GM12878 (cell line): ENCODE measurements at regions not wholly inside any gene's neighbourhood (a gene's known extent, or its start where the extent isn't known, plus 50 kb on each side); places are given as distances from the start of the nearest gene placed in this dataset.

Source experiments
- ATAC-seq: fragments of 200-7000 bp; cut with Tn5 transposase; 3 replicates; pipeline ENCODE4 v1.9.1; 2020; ENCODE audit warnings: mild to moderate bottlenecking, moderate library complexity
- BruUV-seq: library from RNA; stranded (reverse); fragments of 400-500 nt; replicated peaks from 2 replicates; lab custom pipeline; 2021; lab: Mats Ljungman, UMichigan
- CTCF ChIA-PET: fragments of 300-600 bp; sonication (Branson Sonifier 250); formaldehyde crosslinking; extraction: SDS; loops from one replicate; lab custom pipeline; 2021; ENCODE audit warnings: inconsistent platforms; lab: Yijun Ruan, JAX
- POLR2A ChIA-PET: fragments of 350-600 bp; formaldehyde crosslinking; extraction: SDS; loops from one replicate; lab custom pipeline; 2021; ENCODE audit warnings: inconsistent platforms; lab: Charles Lee
- RAD21 ChIA-PET: fragments of 300-600 bp; sonication (Branson Sonifier 250); formaldehyde crosslinking; loops from one replicate; lab custom pipeline; 2023; ENCODE audit warnings: antibody characterized with exemption; ENCODE audit not compliant: unreplicated experiment; lab: Charles Lee
- SMC1A ChIA-PET: fragments of 300-600 bp; sonication (Branson Sonifier 250); formaldehyde crosslinking; loops from one replicate; lab custom pipeline; 2023; ENCODE audit not compliant: unreplicated experiment, uncharacterized antibody; lab: Charles Lee
- DNase-seq: peaks from one replicate; pipeline ENCODE4 v3.0.0-alpha.2; 2011; ENCODE audit warnings: low read depth, low spot score
- FAIRE-seq: peaks from 3 replicates; lab custom pipeline; 2011; peaks lifted over from hg19 to GRCh38; lab: Jason Lieb, UNC
- H2AFZ ChIP-seq: 2 replicates; pipeline ENCODE4 v1.6.0; 2011; ENCODE audit warnings: low read depth, low read length, control low read depth; ENCODE audit not compliant: control insufficient read depth
- H3K27ac ChIP-seq: 2 replicates; pipeline ENCODE4 v1.5.1; 2011; ENCODE audit warnings: control low read depth; ENCODE audit not compliant: control insufficient read depth, insufficient read depth
- H3K27me3 ChIP-seq, 2 experiments: replicated peaks in 1 of 2; 2 replicates each; pipeline versions ENCODE4 v1.6.0 to v1.6.1; 2011; ENCODE audit warnings: low read length in 1 of 2; ENCODE audit not compliant: control insufficient read depth in 2 of 2, insufficient read depth in 2 of 2
- H3K36me3 ChIP-seq, 2 experiments: 2 replicates each; pipeline ENCODE4 v1.5.1; 2011; ENCODE audit warnings: low read length in 1 of 2; ENCODE audit not compliant: control insufficient read depth in 2 of 2, insufficient read depth in 2 of 2
- H3K4me1 ChIP-seq: 2 replicates; pipeline ENCODE4 v1.6.1; 2011; ENCODE audit warnings: mild to moderate bottlenecking, low read length, moderate library complexity, mixed read lengths; ENCODE audit not compliant: control insufficient read depth, insufficient read depth
- H3K4me2 ChIP-seq: 2 replicates; pipeline ENCODE4 v1.6.0; 2011; ENCODE audit warnings: control low read depth; ENCODE audit not compliant: control insufficient read depth, insufficient read depth
- H3K4me3 ChIP-seq: fragments of 200-600 bp; sonication (generic); 2 replicates; pipeline ENCODE4 v1.5.1; 2016
- H3K79me2 ChIP-seq: 2 replicates; pipeline ENCODE4 v1.6.0; 2011; ENCODE audit warnings: low read length; ENCODE audit not compliant: control insufficient read depth, insufficient read depth
- H3K9ac ChIP-seq: 2 replicates; pipeline ENCODE4 v1.8.0; 2011; ENCODE audit warnings: low read length, control low read depth, mixed read lengths; ENCODE audit not compliant: control insufficient read depth, insufficient read depth
- H3K9me3 ChIP-seq: replicated peaks from 3 replicates; pipeline ENCODE4 v1.5.1; 2011; ENCODE audit warnings: mild to moderate bottlenecking, low read length; ENCODE audit not compliant: control insufficient read depth, insufficient read depth
- H4K20me1 ChIP-seq: 2 replicates; pipeline ENCODE4 v1.6.0; 2011; ENCODE audit not compliant: control insufficient read depth, insufficient read depth
- ATF7 ChIP-seq: fragments of 450-650 bp; IDR thresholded peaks from 2 replicates; pipeline ENCODE4 v1.6.1; 2016; ENCODE audit warnings: low read depth, mild to moderate bottlenecking
- GATAD2B ChIP-seq: fragments of 450-650 bp; conservative IDR thresholded peaks from 2 replicates; pipeline ENCODE4 v1.6.1; 2017; ENCODE audit warnings: low read depth, mild to moderate bottlenecking, moderate library complexity
- LARP7 ChIP-seq: fragments of 450-650 bp; IDR thresholded peaks from 2 replicates; pipeline ENCODE4 v1.6.1; 2017; ENCODE audit warnings: mild to moderate bottlenecking
- MEF2A ChIP-seq: IDR thresholded peaks from 2 replicates; pipeline ENCODE4 v1.6.1; 2011; ENCODE audit warnings: low read depth, mild to moderate bottlenecking, low read length, moderate library complexity; ENCODE audit not compliant: insufficient read depth
- NR2C2 ChIP-seq: IDR thresholded peaks from 2 replicates; pipeline ENCODE4 v1.6.1; 2011; ENCODE audit warnings: borderline replicate concordance, low read depth; ENCODE audit not compliant: control insufficient read depth, insufficient read length
- POLR2AphosphoS5 ChIP-seq: IDR thresholded peaks from 2 replicates; pipeline ENCODE4 v1.6.1; 2011; ENCODE audit warnings: mild to moderate bottlenecking, low read length, inconsistent platforms
- SUZ12 ChIP-seq: fragments of 200-600 bp; sonication (generic); IDR thresholded peaks from one replicate; pipeline ENCODE4 v1.6.1; 2018; ENCODE audit warnings: antibody characterized with exemption, mild to moderate bottlenecking; ENCODE audit not compliant: unreplicated experiment
- TARDBP ChIP-seq: IDR thresholded peaks from 2 replicates; pipeline ENCODE4 v1.6.1; 2016; ENCODE audit warnings: borderline replicate concordance
- ZBED1 ChIP-seq: IDR thresholded peaks from 2 replicates; pipeline ENCODE4 v1.6.1; 2016; ENCODE audit warnings: borderline replicate concordance
- ZNF207 ChIP-seq: fragments of 450-650 bp; IDR thresholded peaks from 2 replicates; pipeline ENCODE4 v1.6.1; 2014; ENCODE audit warnings: antibody characterized with exemption, mild to moderate bottlenecking, borderline replicate concordance
- whole genome bisulfite sequencing: methylation state at CpG from one replicate; pipeline ENCODE4 v1.1.6; 2016; ENCODE audit warnings: low lambda C conversion rate; ENCODE audit not compliant: insufficient replicate concordance, insufficient coverage; ENCODE audit errors: missing lambda C conversion rate; 5-methylcytosine and 5-hydroxymethylcytosine counted together
- in situ Hi-C: fragments of 300-500 bp; cut with MboI; formaldehyde crosslinking; loops from 9 replicates; pipeline ENCODE4 v1.14.3; 2018; ENCODE audit warnings: mixed read lengths
- intact Hi-C: fragments of 100-400 bp; cut with micrococcal nuclease; formaldehyde crosslinking; loops from one replicate; pipeline ENCODE4 v1.14.2; 2022; ENCODE audit not compliant: unreplicated experiment
- TF ChIP-seq, protein P1 (sequence below): IDR thresholded peaks from 2 replicates; pipeline ENCODE4 v1.6.1; 2012; ENCODE audit warnings: mild to moderate bottlenecking, low read depth, low read length
- TF ChIP-seq, protein P2 (sequence below): IDR thresholded peaks from 2 replicates; pipeline ENCODE4 v1.6.1; 2012; ENCODE audit warnings: low read depth, low read length, improper control_type of control experiment
- TF ChIP-seq, protein P3 (sequence below): fragments of 450-650 bp; IDR thresholded peaks from 2 replicates; pipeline ENCODE4 v1.6.1; 2018; ENCODE audit warnings: borderline replicate concordance, mild to moderate bottlenecking; ENCODE audit not compliant: partially characterized antibody

DNA sequence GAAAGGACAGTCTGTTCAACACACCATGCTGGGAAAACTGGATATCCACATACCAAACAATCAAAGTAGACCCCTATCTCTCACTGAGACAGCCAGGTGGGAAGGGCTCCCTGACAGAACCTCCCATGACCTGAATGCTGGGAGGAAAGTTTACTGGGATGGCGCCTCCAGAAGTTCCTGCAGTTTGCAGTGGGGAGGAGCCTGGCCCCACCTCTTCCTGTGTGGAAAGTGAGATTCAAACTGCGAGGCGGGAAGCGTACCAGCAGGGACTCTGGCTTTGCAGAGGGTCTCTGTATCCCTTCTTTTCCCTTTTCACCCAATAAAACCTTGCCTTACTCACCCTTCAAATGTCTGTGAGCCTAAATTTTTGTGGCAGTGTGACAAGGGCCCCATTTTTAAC is 190.7 kb downstream of the HHIPL2 start (continued):
- TF ChIP-seq ATF7 = no peak

DNA sequence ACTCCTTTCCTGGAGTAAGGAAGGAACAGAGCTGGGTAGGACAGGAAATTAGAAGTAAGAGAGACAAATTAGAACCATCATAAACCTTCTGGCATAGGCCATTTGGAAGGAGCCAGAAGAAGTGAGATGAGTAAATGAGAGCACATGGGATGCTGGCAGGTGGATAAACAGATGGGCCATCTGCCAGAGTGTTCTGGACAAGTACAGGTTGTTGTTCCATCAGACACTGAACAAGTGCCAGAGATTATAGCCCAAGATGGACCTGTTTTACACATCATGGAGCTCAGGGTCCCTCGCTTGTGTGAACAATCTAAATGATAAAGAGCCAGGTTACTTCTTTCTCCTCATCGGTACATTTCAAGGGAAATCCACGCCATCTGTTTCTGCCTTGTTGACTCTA is 200.3 kb downstream of the HHIPL2 start:
- Histone ChIP-seq H3K9me3 (no peaks in the 10 kb centered on the region), H2AFZ (no peak overlapping the region), H3K4me3 (no peak overlapping the region), H3K4me2 (no peak overlapping the region), H3K9ac (no peak overlapping the region), H3K36me3 (no peaks in the 10 kb centered on the region)
- FAIRE-seq (no peak), ATAC-seq (no peak)
- 20% methylated on average over 3 of the region's 3 CpGs for WGBS
- ChIA-PET SMC1A (no interaction called here), RAD21 (no interaction called here)
- TF ChIP-seq LARP7 = no peak
- TF ChIP-seq ZBED1 = no peak
- no peak for TF ChIP-seq ZNF207
- TF ChIP-seq, protein P1, sequence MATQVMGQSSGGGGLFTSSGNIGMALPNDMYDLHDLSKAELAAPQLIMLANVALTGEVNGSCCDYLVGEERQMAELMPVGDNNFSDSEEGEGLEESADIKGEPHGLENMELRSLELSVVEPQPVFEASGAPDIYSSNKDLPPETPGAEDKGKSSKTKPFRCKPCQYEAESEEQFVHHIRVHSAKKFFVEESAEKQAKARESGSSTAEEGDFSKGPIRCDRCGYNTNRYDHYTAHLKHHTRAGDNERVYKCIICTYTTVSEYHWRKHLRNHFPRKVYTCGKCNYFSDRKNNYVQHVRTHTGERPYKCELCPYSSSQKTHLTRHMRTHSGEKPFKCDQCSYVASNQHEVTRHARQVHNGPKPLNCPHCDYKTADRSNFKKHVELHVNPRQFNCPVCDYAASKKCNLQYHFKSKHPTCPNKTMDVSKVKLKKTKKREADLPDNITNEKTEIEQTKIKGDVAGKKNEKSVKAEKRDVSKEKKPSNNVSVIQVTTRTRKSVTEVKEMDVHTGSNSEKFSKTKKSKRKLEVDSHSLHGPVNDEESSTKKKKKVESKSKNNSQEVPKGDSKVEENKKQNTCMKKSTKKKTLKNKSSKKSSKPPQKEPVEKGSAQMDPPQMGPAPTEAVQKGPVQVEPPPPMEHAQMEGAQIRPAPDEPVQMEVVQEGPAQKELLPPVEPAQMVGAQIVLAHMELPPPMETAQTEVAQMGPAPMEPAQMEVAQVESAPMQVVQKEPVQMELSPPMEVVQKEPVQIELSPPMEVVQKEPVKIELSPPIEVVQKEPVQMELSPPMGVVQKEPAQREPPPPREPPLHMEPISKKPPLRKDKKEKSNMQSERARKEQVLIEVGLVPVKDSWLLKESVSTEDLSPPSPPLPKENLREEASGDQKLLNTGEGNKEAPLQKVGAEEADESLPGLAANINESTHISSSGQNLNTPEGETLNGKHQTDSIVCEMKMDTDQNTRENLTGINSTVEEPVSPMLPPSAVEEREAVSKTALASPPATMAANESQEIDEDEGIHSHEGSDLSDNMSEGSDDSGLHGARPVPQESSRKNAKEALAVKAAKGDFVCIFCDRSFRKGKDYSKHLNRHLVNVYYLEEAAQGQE = no peak
- no peak for TF ChIP-seq MEF2A
- TF ChIP-seq, protein P2, sequence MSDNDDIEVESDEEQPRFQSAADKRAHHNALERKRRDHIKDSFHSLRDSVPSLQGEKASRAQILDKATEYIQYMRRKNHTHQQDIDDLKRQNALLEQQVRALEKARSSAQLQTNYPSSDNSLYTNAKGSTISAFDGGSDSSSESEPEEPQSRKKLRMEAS = no peak
- TF ChIP-seq GATAD2B = no peak
- TF ChIP-seq SUZ12 = no peak
- TF ChIP-seq, protein P3, sequence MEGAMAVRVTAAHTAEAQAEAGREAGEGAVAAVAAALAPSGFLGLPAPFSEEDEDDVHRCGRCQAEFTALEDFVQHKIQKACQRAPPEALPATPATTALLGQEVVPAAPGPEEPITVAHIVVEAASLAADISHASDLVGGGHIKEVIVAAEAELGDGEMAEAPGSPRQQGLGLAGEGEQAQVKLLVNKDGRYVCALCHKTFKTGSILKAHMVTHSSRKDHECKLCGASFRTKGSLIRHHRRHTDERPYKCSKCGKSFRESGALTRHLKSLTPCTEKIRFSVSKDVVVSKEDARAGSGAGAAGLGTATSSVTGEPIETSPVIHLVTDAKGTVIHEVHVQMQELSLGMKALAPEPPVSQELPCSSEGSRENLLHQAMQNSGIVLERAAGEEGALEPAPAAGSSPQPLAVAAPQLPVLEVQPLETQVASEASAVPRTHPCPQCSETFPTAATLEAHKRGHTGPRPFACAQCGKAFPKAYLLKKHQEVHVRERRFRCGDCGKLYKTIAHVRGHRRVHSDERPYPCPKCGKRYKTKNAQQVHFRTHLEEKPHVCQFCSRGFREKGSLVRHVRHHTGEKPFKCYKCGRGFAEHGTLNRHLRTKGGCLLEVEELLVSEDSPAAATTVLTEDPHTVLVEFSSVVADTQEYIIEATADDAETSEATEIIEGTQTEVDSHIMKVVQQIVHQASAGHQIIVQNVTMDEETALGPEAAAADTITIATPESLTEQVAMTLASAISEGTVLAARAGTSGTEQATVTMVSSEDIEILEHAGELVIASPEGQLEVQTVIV = no peak
- TF ChIP-seq POLR2AphosphoS5 = no peak
- TF ChIP-seq TARDBP = no peak
- no peak for TF ChIP-seq NR2C2
- TF ChIP-seq, all 136 proteins: peak for 0
- no TSS peak for BruUV-seq
- Histone ChIP-seq H4K20me1 (no peaks in the 10 kb centered on the region), H3K79me2 (no peaks in the 10 kb centered on the region), H3K4me1 (no peaks in the 10 kb centered on the region), H3K27ac (no peak overlapping the region), H3K27me3 (no peaks in the 10 kb centered on the region)
- ChIA-PET POLR2A (no interaction called here), CTCF (interaction anchor here (1.1 kb wide), 1 partner anchor 20 kb away, joined by 3 read pairs; no protein-coding TSS in a partner anchor)
- in situ Hi-C loops = no loop called here
- intact Hi-C loops = no loop called here
- DNase-seq = no peak
